ENCODE measurements at regions not wholly inside any gene's neighbourhood (a gene's known extent, or its start where the extent isn't known, plus 50 kb on each side); places are given as distances from the start of the nearest gene placed in this dataset.

GRCh38 chr6:24991810-24992467 lies 56.2 kb upstream of the RIPOR2 start (continued):
- TF ChIP-seq EZH2 (IDR thresholded peaks at IDR 0.05; ENCODE audit: borderline replicate concordance, control insufficient read depth, low read depth, low read length) = no peak
- no peak for TF ChIP-seq KAT2A (conservative IDR thresholded peaks at IDR 0.05; ENCODE audit: control insufficient read depth, low read depth, low read length)
- no peak for TF ChIP-seq NFIC (IDR thresholded peaks at IDR 0.05; ENCODE audit: low read depth, low read length)
- TF ChIP-seq JUNB (IDR thresholded peaks at IDR 0.05) = no peak
- no peak for TF ChIP-seq RCOR1 (conservative IDR thresholded peaks at IDR 0.05; ENCODE audit: low read depth, low read length)
- no peak; the same call in 1 of the 2 replicates for TF ChIP-seq IKZF1 (conservative IDR thresholded peaks at IDR 0.05)
- TF ChIP-seq RELA (IDR thresholded peaks at IDR 0.05; ENCODE audit: borderline replicate concordance, partially characterized antibody) = no peak
- TF ChIP-seq CBFB (IDR thresholded peaks at IDR 0.05; ENCODE audit: low read depth) = no peak
- no peak for TF ChIP-seq WRNIP1 (IDR thresholded peaks at IDR 0.05; ENCODE audit: borderline replicate concordance, low read depth, low read length)
- no peak for TF ChIP-seq TAF1 (IDR thresholded peaks at IDR 0.05; ENCODE audit: borderline replicate concordance, low read depth, low read length)
- TF ChIP-seq BRCA1 (IDR thresholded peaks at IDR 0.05; ENCODE audit: low read depth, low read length) = no peak
- TF ChIP-seq USF1 (IDR thresholded peaks at IDR 0.05; ENCODE audit: borderline replicate concordance, extremely low read length, insufficient read depth, low read depth, low read length) = no peak
- no peak for TF ChIP-seq HDAC2 (IDR thresholded peaks at IDR 0.05)
- no peak for TF ChIP-seq STAT3 (IDR thresholded peaks at IDR 0.05; ENCODE audit: low read depth, low read length)
- TF ChIP-seq STAT1 (conservative IDR thresholded peaks at IDR 0.05) = no peak
- TF ChIP-seq SUZ12 (IDR thresholded peaks at IDR 0.05; ENCODE audit: unreplicated experiment) = no peak
- TF ChIP-seq ATF7 (IDR thresholded peaks at IDR 0.05; ENCODE audit: low read depth) = no peak
- TF ChIP-seq PBX3 (IDR thresholded peaks at IDR 0.05; ENCODE audit: insufficient replicate concordance, low read depth, low read length) = no peak
- TF ChIP-seq ETV6 (conservative IDR thresholded peaks at IDR 0.05 in 1 of 2, IDR thresholded peaks at IDR 0.05 in 1 of 2; ENCODE audit: borderline replicate concordance in 1 of 2, low read depth in 1 of 2) = peak in 1 of 2 experiments; percentile 10; a peak in 1 of 4 replicates
- no peak for TF ChIP-seq NFYB (IDR thresholded peaks at IDR 0.05; ENCODE audit: insufficient read depth, low read depth, low read length)
- no peak for TF ChIP-seq TCF12 (IDR thresholded peaks at IDR 0.05; ENCODE audit: low read depth, low read length)
- TF ChIP-seq POLR2AphosphoS2 (IDR thresholded peaks at IDR 0.05; ENCODE audit: low read depth, low read length) = no peak
- TF ChIP-seq MTA2 (IDR thresholded peaks at IDR 0.05; ENCODE audit: low read depth) = no peak
- peak; percentile 64; the same call in 1 of the 2 replicates for TF ChIP-seq FOXM1 (IDR thresholded peaks at IDR 0.05; ENCODE audit: low read depth, low read length)
- TF ChIP-seq SMAD5 (IDR thresholded peaks at IDR 0.05; ENCODE audit: low read depth) = no peak
- no peak for TF ChIP-seq SUPT20H (IDR thresholded peaks at IDR 0.05; ENCODE audit: borderline replicate concordance, control insufficient read depth, low read depth, low read length)
- TF ChIP-seq ZBTB11 (CRISPR knock-in tag; IDR thresholded peaks at IDR 0.05) = no peak

Measured in GM12878 (cell line).